GM12878 (cell line): ENCODE measurements at regions not wholly inside any gene's neighbourhood (a gene's known extent, or its start where the extent isn't known, plus 50 kb on each side); places are given as distances from the start of the nearest gene placed in this dataset.
"Not testable (repeated sequence)": the region's sequence is repeated elsewhere in the genome, so short reads cannot be mapped to it uniquely, and the experiment has no call there.

Experiments
- EZH2 ChIP-seq: IDR thresholded peaks from 2 replicates; pipeline ENCODE4 v1.6.1; 2012; ENCODE audit warnings: low read depth, mild to moderate bottlenecking, control low read depth, inconsistent platforms, low read length, borderline replicate concordance; ENCODE audit not compliant: control insufficient read depth
- RELA ChIP-seq: fragments of 450-650 bp; IDR thresholded peaks from 2 replicates; pipeline ENCODE4 v1.8.0; 2014; ENCODE audit warnings: borderline replicate concordance; ENCODE audit not compliant: partially characterized antibody
- YBX1 ChIP-seq: fragments of 450-650 bp; IDR thresholded peaks from 2 replicates; pipeline ENCODE4 v1.6.1; 2016; ENCODE audit warnings: antibody characterized with exemption
- YY1 ChIP-seq: IDR thresholded peaks from 2 replicates; pipeline ENCODE4 v1.6.1; 2011; ENCODE audit warnings: low read depth, mild to moderate bottlenecking, low read length
- TF ChIP-seq, protein P1 (sequence below), 3 experiments: IDR thresholded peaks in 2 of 3; conservative IDR thresholded peaks in 1 of 3; 2 replicates each; pipeline ENCODE4 v1.5.1; 2011; ENCODE audit warnings: low read depth in 3 of 3, low read length in 3 of 3, mild to moderate bottlenecking in 3 of 3, control low read depth in 2 of 3, moderate library complexity in 2 of 3, inconsistent platforms in 1 of 3, mixed read lengths in 1 of 3; ENCODE audit not compliant: control insufficient read depth in 2 of 3, insufficient read depth in 1 of 3; ENCODE audit errors: extremely low read depth in 1 of 3
- TF ChIP-seq, protein P2 (sequence below): IDR thresholded peaks from 2 replicates; pipeline ENCODE4 v1.6.1; 2012; ENCODE audit warnings: mild to moderate bottlenecking, low read depth, low read length

DNA sequence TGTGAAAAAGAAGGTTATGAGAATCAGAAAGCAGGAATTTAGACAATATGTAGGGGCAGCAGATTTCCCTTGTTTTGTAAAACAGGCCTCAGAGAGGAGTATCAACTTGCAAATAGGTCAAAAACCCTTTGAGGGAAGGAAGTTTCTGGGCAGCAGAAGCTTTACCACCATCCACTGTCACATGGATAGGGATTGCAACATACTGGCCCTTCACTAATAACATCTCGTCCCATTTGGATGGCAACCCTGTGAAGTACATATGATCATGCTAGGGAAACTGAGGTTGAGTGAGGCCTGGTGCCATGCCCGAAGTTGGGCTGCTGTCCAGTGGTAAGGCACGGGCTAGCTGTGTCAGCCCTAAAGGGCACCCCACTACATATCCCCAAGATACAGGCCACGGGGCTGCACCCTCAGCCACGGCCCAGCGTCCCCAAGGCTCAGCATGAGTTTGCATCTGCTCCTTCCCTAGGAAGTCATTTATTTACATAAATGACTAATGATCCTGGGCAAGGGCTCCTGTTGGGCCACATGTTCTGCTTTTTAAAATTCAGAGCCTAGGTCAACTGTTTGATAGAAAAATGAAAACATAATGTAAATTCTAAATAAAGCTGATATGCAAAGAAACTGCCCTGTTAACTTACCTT, 310.4 kb upstream of the PLGLB1 start:
- TF ChIP-seq, protein P1, sequence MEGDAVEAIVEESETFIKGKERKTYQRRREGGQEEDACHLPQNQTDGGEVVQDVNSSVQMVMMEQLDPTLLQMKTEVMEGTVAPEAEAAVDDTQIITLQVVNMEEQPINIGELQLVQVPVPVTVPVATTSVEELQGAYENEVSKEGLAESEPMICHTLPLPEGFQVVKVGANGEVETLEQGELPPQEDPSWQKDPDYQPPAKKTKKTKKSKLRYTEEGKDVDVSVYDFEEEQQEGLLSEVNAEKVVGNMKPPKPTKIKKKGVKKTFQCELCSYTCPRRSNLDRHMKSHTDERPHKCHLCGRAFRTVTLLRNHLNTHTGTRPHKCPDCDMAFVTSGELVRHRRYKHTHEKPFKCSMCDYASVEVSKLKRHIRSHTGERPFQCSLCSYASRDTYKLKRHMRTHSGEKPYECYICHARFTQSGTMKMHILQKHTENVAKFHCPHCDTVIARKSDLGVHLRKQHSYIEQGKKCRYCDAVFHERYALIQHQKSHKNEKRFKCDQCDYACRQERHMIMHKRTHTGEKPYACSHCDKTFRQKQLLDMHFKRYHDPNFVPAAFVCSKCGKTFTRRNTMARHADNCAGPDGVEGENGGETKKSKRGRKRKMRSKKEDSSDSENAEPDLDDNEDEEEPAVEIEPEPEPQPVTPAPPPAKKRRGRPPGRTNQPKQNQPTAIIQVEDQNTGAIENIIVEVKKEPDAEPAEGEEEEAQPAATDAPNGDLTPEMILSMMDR (IDR thresholded peaks at IDR 0.05 in 2 of 3, conservative IDR thresholded peaks at IDR 0.05 in 1 of 3; ENCODE audit: control insufficient read depth in 2 of 3, extremely low read depth in 1 of 3, insufficient read depth in 1 of 3, low read depth in 3 of 3, low read length in 3 of 3) = not testable (repeated sequence)
- TF ChIP-seq, protein P2, sequence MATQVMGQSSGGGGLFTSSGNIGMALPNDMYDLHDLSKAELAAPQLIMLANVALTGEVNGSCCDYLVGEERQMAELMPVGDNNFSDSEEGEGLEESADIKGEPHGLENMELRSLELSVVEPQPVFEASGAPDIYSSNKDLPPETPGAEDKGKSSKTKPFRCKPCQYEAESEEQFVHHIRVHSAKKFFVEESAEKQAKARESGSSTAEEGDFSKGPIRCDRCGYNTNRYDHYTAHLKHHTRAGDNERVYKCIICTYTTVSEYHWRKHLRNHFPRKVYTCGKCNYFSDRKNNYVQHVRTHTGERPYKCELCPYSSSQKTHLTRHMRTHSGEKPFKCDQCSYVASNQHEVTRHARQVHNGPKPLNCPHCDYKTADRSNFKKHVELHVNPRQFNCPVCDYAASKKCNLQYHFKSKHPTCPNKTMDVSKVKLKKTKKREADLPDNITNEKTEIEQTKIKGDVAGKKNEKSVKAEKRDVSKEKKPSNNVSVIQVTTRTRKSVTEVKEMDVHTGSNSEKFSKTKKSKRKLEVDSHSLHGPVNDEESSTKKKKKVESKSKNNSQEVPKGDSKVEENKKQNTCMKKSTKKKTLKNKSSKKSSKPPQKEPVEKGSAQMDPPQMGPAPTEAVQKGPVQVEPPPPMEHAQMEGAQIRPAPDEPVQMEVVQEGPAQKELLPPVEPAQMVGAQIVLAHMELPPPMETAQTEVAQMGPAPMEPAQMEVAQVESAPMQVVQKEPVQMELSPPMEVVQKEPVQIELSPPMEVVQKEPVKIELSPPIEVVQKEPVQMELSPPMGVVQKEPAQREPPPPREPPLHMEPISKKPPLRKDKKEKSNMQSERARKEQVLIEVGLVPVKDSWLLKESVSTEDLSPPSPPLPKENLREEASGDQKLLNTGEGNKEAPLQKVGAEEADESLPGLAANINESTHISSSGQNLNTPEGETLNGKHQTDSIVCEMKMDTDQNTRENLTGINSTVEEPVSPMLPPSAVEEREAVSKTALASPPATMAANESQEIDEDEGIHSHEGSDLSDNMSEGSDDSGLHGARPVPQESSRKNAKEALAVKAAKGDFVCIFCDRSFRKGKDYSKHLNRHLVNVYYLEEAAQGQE = not testable (repeated sequence)
- not testable (repeated sequence) for TF ChIP-seq RELA, YY1, EZH2, YBX1
